ENCODE measurements at regions not wholly inside any gene's neighbourhood (a gene's known extent, or its start where the extent isn't known, plus 50 kb on each side); places are given as distances from the start of the nearest gene placed in this dataset.

DNA sequence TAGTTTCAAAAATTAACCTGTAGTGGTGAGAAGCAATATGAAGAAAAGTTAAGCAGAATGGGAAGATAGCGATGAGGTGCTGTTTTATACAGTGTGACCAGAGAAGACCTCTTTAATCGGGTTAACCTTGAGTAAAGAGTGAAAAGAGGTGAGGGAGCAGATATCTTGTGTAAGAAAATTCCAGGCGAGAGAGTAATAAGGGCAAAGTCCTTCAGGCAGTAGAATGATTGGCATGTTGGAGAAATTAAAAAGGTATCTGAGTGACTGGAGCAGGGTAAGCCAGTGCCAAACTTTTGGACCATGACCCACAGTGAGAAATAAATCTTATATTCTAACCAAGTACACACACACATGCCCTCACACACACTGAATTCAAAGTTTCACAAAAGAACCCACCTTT is 374.7 kb upstream of the LARGE1 start:
- TF ChIP-seq, protein P1, sequence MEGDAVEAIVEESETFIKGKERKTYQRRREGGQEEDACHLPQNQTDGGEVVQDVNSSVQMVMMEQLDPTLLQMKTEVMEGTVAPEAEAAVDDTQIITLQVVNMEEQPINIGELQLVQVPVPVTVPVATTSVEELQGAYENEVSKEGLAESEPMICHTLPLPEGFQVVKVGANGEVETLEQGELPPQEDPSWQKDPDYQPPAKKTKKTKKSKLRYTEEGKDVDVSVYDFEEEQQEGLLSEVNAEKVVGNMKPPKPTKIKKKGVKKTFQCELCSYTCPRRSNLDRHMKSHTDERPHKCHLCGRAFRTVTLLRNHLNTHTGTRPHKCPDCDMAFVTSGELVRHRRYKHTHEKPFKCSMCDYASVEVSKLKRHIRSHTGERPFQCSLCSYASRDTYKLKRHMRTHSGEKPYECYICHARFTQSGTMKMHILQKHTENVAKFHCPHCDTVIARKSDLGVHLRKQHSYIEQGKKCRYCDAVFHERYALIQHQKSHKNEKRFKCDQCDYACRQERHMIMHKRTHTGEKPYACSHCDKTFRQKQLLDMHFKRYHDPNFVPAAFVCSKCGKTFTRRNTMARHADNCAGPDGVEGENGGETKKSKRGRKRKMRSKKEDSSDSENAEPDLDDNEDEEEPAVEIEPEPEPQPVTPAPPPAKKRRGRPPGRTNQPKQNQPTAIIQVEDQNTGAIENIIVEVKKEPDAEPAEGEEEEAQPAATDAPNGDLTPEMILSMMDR (IDR thresholded peaks at IDR 0.05 in 8 of 11, conservative IDR thresholded peaks at IDR 0.05 in 3 of 11) = no peak
- TF ChIP-seq POLR2A (IDR thresholded peaks at IDR 0.05) = no peak
- TF ChIP-seq POLR2AphosphoS5 (IDR thresholded peaks at IDR 0.05) = no peak

Data from spleen (tissue), 7 donors.